C4-2B (cell line): ENCODE measurements at regions not wholly inside any gene's neighbourhood (a gene's known extent, or its start where the extent isn't known, plus 50 kb on each side); places are given as distances from the start of the nearest gene placed in this dataset.

Experiments used
- CTCF ChIP-seq: fragments of 450-650 bp; conservative IDR thresholded peaks from 2 replicates; pipeline ENCODE4 v1.5.1; 2017; ENCODE audit warnings: mild to moderate bottlenecking
- ZFX ChIP-seq: fragments of 450-650 bp; IDR thresholded peaks from 2 replicates; pipeline ENCODE4 v1.6.1; 2017

- TF ChIP-seq CTCF (no peak), ZFX (no peak)
Observed at GRCh38 chrX:113400193-113400704, 559.6 kb upstream of the AMOT start.
